ENCODE measurements at regions not wholly inside any gene's neighbourhood (a gene's known extent, or its start where the extent isn't known, plus 50 kb on each side); places are given as distances from the start of the nearest gene placed in this dataset.
"Not testable (repeated sequence)": the region's sequence is repeated elsewhere in the genome, so short reads cannot be mapped to it uniquely, and the experiment has no call there.

GRCh38 chr9:42656789-42657188 is 473.3 kb downstream of the SPATA31A6 start:
- DNase-seq (ENCODE audit: low read depth in 1 of 2, low spot score in 1 of 2); in situ Hi-C loops (cut with HindIII; ENCODE audit: low pct_unique_long_range_greater_than_20kb, low sequenced_read_pairs): not testable (repeated sequence)

DNA sequence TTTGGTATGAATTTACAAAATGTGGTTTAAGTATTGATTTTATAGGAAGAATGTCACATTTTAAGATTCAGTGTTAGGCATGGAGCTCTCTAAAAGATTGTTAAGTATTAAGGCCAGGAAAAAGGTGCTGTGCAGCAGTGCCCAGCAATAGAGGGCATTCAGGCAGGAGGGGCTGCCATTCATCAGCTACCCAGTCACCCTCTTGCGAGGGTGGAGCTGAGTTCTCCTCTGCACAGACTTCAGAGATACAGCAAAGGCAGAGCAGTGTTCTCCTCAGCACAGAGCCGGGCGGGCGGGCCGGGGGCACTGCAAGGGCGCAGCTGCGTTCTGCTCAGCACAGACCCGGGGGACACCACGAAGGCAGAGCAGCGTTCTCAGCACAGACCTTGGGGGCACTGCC is 474.0 kb downstream of the SPATA31A6 start:
- in situ Hi-C loops (cut with HindIII; ENCODE audit: low pct_unique_long_range_greater_than_20kb, low sequenced_read_pairs); DNase-seq (ENCODE audit: low read depth in 1 of 2, low spot score in 1 of 2): not testable (repeated sequence)

DNA sequence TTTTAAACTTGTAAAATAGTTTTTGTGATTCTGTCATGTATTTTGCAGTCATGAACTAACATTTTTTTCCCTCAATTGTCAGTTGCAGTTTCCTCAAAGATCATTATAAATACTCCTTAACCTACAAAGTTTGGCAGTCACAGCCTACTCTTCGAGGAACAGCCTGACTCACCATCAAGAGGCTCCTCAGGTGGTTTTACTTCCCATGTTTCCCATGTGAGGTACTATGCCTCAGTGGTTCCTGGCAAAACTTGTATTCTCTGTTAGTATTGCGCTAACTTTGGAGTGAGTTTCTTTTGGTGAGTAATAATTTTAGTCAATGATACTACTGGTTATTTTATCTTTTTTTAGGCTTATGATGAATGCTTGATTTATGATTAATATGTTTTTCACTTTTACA is 513.7 kb downstream of the SPATA31A6 start:
- in situ Hi-C loops (cut with HindIII; ENCODE audit: low pct_unique_long_range_greater_than_20kb, low sequenced_read_pairs): not testable (repeated sequence)

GRCh38 chr9:42702890-42703289 is 519.4 kb downstream of the SPATA31A6 start:
- DNase-seq (ENCODE audit: low read depth in 1 of 2, low spot score in 1 of 2); in situ Hi-C loops (cut with HindIII; ENCODE audit: low pct_unique_long_range_greater_than_20kb, low sequenced_read_pairs): not testable (repeated sequence)

More for the DNA sequence above, 513.7 kb downstream of the SPATA31A6 start:
- DNase-seq (ENCODE audit: low read depth in 1 of 2, low spot score in 1 of 2): not testable (repeated sequence)

DNA sequence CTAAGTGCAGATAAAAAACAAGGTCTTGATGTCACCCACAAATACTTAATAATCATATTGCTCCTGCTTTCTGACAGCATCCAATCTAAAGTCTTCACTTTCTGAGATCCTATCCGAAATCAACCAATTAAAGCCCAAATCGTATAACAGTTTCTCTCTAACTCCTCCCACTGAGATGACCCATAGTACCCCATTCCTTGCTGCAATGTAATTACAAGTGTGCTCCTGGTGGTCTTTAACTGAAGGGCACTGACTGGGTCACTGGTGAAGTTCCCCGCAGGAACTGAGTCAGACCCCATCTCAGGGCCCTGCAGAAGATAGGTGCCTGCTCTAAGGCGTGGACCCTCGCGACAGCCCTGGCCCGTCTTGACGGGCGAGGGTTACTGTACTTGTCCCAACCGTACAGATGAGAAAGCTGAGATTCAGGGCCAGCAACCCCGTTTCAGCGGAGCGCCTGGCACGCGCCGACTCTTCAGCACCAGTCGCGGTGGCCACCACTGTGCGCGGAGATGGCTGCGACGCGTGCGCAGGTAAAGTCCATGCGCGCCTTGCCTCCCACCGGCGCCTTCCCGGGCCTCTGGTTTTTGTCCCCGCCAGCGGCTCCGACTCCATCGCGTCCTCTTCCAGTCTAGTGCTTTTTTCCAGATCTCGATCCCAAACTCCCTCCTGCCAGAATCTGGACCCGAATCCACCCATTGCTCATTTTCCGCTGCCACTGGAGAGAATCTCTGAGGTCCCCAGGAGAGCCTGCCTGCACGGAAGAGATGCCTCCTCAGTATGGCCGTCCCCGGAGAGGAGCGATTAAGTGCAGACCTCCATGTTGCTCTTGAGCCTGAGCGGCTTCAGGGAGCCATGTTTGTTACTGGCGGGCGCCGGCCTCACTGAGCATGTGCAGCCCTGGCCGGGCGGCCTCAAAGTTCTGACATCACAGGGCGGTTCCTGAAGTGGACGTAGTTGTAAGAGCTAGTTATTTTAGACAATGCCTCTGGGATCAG is 541.7 kb downstream of the SPATA31A6 start:
- peak in 1 of 2 experiments; percentile 3 for DNase-seq (ENCODE audit: low read depth in 1 of 2, low spot score in 1 of 2)
- in situ Hi-C loops (cut with HindIII; ENCODE audit: low pct_unique_long_range_greater_than_20kb, low sequenced_read_pairs): not testable (repeated sequence)

DNA sequence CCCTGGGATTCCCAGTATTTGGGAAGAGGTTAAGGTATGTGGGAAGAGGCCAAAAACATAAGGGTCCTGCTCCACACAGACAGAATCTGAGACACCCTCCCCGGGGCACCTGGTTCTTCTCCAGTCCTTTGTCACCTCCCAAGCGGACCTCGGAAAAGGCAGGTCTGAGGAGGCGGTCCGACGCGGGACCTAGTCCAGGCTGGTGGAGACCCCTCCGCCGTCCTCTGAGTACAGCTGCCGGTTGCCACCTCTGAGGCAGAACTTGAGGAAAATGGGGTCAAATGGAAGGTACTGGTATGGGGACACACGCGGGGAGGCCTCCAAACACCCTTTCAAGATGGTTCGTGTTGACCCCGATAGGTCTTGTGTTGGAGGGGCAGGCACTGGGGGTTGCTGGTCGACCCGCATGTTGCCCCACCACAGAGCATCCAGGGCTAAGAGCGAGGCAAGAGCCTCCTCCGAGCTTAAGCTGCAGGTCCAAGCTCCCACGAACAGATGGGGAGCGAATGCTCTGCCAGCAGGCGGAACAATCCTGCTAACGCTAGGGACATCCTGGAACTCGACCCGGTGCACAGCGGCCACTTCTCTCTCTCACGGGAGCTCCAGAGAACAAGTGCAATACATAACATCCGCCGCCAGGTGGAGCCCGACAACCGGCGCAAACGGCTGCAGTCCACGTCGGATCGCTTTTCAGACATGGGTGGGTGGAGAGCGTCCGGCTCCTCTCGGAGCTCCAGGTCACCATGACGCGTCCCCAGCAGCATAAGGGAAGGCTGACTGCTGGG is 559.8 kb downstream of the SPATA31A6 start:
- in situ Hi-C loops (cut with HindIII; ENCODE audit: low pct_unique_long_range_greater_than_20kb, low sequenced_read_pairs): not testable (repeated sequence)
- peak; percentile 42 to 85 for DNase-seq (ENCODE audit: low read depth in 1 of 2, low spot score in 1 of 2)

DNA sequence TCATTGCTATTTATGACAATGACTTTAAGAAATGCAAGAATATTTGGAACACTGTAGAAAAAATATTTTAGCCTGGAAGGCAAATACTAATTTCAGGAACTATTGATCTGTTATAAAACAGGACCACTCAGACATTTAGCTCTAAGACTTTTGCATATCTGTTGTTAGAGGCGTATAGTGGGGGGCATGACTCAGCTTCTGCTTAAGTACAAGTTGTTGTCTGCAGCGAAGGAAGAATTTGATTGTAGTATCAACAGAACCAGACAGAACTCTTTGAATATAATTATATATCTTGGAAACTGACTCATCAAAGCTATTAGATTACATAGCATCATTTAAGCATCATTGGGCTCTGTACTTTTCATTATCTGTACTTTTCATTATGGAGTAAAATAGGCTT is 573.8 kb downstream of the SPATA31A6 start:
- DNase-seq (ENCODE audit: low read depth in 1 of 2, low spot score in 1 of 2); in situ Hi-C loops (cut with HindIII; ENCODE audit: low pct_unique_long_range_greater_than_20kb, low sequenced_read_pairs): not testable (repeated sequence)

DNA sequence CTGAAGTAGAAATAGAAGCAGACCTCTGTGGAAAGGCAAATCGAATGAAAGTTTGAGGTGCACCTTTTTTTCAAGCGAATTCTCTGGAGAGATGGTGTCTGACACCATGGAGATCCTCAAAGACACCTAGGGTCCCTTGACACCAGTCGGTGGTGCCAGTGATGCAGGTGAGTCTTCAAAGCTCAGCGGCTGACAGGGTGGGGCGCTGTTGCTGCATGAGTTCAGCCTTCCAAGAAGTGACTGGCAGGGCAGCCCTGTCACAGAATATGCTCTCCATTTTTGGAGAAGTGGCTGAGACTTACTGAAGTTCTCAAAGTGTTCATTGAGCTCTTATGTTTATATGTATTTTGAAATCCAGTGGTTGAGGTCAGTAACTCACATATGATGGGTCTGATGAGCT is 575.9 kb downstream of the SPATA31A6 start:
- DNase-seq (ENCODE audit: low read depth in 1 of 2, low spot score in 1 of 2): peak in 1 of 2 experiments; percentile 2
- in situ Hi-C loops (cut with HindIII; ENCODE audit: low pct_unique_long_range_greater_than_20kb, low sequenced_read_pairs): not testable (repeated sequence)

GRCh38 chr9:42782201-42782600 is 598.7 kb downstream of the SPATA31A6 start:
- in situ Hi-C loops (cut with HindIII; ENCODE audit: low pct_unique_long_range_greater_than_20kb, low sequenced_read_pairs); DNase-seq (ENCODE audit: low read depth in 1 of 2, low spot score in 1 of 2): not testable (repeated sequence)

GRCh38 chr9:42792725-42793124 is 609.3 kb downstream of the SPATA31A6 start:
- DNase-seq (ENCODE audit: low read depth in 1 of 2, low spot score in 1 of 2); in situ Hi-C loops (cut with HindIII; ENCODE audit: low pct_unique_long_range_greater_than_20kb, low sequenced_read_pairs): not testable (repeated sequence)

DNA sequence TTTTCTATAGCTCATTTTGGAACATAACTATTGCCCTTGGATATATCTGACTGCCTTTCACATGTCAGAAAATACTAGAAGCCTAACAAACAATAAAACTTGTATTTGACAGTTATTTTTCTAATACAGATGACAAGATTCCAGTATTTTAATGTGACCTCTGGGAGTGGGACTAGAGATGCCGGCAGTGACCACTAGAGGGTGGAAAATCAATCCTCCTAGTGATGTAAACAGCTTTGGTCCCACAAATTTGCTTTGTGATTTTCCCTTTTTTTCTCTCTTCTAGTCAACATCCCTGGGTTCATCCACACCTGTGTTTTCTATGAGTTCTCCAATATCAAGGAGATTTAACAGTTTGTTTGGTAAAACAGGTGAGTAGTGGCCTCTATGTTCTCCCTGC is 615.1 kb downstream of the SPATA31A6 start:
- in situ Hi-C loops (cut with HindIII; ENCODE audit: low pct_unique_long_range_greater_than_20kb, low sequenced_read_pairs); DNase-seq (ENCODE audit: low read depth in 1 of 2, low spot score in 1 of 2): not testable (repeated sequence)

DNA sequence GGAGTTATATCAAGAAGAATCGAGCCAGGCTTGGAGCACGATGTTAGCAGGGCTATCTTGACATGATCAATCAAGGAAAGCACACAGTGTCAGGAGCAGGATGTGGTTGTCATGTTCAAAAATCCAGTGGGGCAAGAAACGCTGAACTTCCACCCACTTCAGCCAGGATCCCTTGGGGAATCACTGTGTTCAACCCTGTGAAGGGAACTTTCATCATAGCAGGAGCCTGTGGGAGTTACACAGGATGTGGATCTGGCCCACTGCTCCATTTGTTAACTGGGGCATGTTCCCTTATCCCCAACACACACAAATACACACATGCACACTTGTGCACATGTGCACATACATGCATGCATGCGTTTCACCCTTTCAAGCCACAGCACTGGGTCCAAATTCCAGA is 619.3 kb downstream of the SPATA31A6 start:
- in situ Hi-C loops (cut with HindIII; ENCODE audit: low pct_unique_long_range_greater_than_20kb, low sequenced_read_pairs); DNase-seq (ENCODE audit: low read depth in 1 of 2, low spot score in 1 of 2): not testable (repeated sequence)

- DNase-seq (ENCODE audit: low read depth in 1 of 2, low spot score in 1 of 2); in situ Hi-C loops (cut with HindIII; ENCODE audit: low pct_unique_long_range_greater_than_20kb, low sequenced_read_pairs): not testable (repeated sequence)
These were observed 623.2 kb downstream of the SPATA31A6 start for GRCh38 chr9:42806674-42807073.

GRCh38 chr9:42821468-42821867 is 638.0 kb downstream of the SPATA31A6 start:
- in situ Hi-C loops (cut with HindIII; ENCODE audit: low pct_unique_long_range_greater_than_20kb, low sequenced_read_pairs): not testable (repeated sequence)

DNA sequence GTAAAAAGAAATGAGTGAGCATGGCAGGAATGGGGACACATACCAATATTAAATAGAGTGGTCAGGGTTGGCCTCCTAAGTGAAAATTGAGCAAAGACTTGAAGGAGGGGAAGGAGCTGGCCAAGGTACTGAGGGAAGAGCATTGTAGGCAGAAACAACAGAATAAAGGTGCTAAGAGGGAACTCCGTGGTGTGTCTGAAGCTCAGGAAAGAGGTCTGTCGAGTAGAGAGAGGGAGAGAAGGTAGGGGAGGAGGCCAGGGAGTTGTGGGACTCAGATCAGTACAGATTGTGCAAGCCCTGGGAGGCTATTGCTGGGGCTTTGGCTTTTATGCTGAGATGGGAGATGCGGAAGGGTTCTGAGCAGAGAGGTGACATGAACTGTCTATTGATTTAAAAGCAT is 664.7 kb downstream of the SPATA31A6 start:
- in situ Hi-C loops (cut with HindIII; ENCODE audit: low pct_unique_long_range_greater_than_20kb, low sequenced_read_pairs); DNase-seq (ENCODE audit: low read depth in 1 of 2, low spot score in 1 of 2): not testable (repeated sequence)

More at GRCh38 chr9:42821468-42821867, 638.0 kb downstream of the SPATA31A6 start:
- not testable (repeated sequence) for DNase-seq (ENCODE audit: low read depth in 1 of 2, low spot score in 1 of 2)

GRCh38 chr9:42850896-42851693 is 667.6 kb downstream of the SPATA31A6 start:
- in situ Hi-C loops (cut with HindIII; ENCODE audit: low pct_unique_long_range_greater_than_20kb, low sequenced_read_pairs); DNase-seq (ENCODE audit: low read depth in 1 of 2, low spot score in 1 of 2): not testable (repeated sequence)

DNA sequence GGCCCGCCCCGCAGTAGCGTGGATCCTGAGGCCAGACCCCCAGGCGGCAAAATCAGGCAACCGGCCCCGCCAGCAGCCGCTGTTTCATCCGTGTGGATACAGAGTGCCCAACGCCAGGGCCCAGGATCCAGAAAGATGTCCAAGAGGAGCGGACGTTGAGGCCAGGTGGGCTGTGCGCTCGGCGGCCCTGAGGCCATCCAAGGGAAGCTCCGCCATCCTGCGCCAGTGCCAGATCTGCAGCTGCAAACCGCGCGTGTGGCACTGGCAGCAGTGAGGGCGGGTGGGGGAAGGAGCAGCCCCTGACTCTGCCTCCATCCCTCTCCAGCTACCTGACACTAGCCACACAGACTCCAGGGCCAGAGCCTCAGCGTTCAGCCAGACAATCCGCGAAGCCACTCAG is 668.2 kb downstream of the SPATA31A6 start:
- in situ Hi-C loops (cut with HindIII; ENCODE audit: low pct_unique_long_range_greater_than_20kb, low sequenced_read_pairs); DNase-seq (ENCODE audit: low read depth in 1 of 2, low spot score in 1 of 2): not testable (repeated sequence)
